HUES64 (cell line): ENCODE measurements at regions not wholly inside any gene's neighbourhood (a gene's known extent, or its start where the extent isn't known, plus 50 kb on each side); places are given as distances from the start of the nearest gene placed in this dataset.
"Not testable (repeated sequence)": the region's sequence is repeated elsewhere in the genome, so short reads cannot be mapped to it uniquely, and the experiment has no call there.

Experiments
- H3K27ac ChIP-seq: 2 replicates; pipeline ENCODE4 v1.7.0; 2013; ENCODE audit warnings: low read depth, low read length, inconsistent platforms
- H3K27me3 ChIP-seq: 2 replicates; pipeline ENCODE4 v1.6.1; 2013; ENCODE audit warnings: mild to moderate bottlenecking, low read length; ENCODE audit not compliant: insufficient read depth
- H3K36me3 ChIP-seq: 2 replicates; pipeline ENCODE4 v1.6.1; 2013; ENCODE audit warnings: mild to moderate bottlenecking, low read length; ENCODE audit not compliant: insufficient read depth
- H3K4me1 ChIP-seq: 2 replicates; pipeline ENCODE4 v1.6.1; 2013; ENCODE audit warnings: mild to moderate bottlenecking, low read length, moderate library complexity; ENCODE audit not compliant: insufficient read depth
- H3K4me3 ChIP-seq: 2 replicates; pipeline ENCODE4 v1.5.1; 2013; ENCODE audit warnings: mild to moderate bottlenecking, low read length, moderate library complexity
- H3K9ac ChIP-seq: 2 replicates; pipeline ENCODE4 v1.6.1; 2013; ENCODE audit warnings: mild to moderate bottlenecking, low read depth, low read length
- H3K9me3 ChIP-seq: 2 replicates; pipeline ENCODE4 v1.6.1; 2013; ENCODE audit warnings: low read depth, low read length; ENCODE audit not compliant: insufficient read depth
- WGBS: fragments of 150-250, 120-280 bp; methylation state at CpG from one replicate; pipeline ENCODE4 v1.1.7; 2013; ENCODE audit warnings: missing lambda C conversion rate; 5-methylcytosine and 5-hydroxymethylcytosine counted together

- not testable (repeated sequence) for H3K4me3 ChIP-seq, H3K9ac ChIP-seq, H3K9me3 ChIP-seq, H3K27me3 ChIP-seq, H3K36me3 ChIP-seq, H3K27ac ChIP-seq, H3K4me1 ChIP-seq
- WGBS: 86% methylated on average over 1 of the region's 2 CpGs
These were observed 2296.5 kb upstream of the PCDH20 start for GRCh38 chr13:63712159-63712558.

- Histone ChIP-seq H3K27me3 (no peaks in the 10 kb centered on the region), H3K36me3 (no peaks in the 10 kb centered on the region), H3K4me1 (no peaks in the 10 kb centered on the region), H3K4me3 (no peak overlapping the region), H3K27ac (no peak overlapping the region), H3K9ac (no peak overlapping the region), H3K9me3 (no peaks in the 10 kb centered on the region)
- WGBS: 90% methylated on average over 2 of the region's 2 CpGs
These were observed 2291.1 kb upstream of the PCDH20 start for GRCh38 chr13:63706751-63707150.

DNA sequence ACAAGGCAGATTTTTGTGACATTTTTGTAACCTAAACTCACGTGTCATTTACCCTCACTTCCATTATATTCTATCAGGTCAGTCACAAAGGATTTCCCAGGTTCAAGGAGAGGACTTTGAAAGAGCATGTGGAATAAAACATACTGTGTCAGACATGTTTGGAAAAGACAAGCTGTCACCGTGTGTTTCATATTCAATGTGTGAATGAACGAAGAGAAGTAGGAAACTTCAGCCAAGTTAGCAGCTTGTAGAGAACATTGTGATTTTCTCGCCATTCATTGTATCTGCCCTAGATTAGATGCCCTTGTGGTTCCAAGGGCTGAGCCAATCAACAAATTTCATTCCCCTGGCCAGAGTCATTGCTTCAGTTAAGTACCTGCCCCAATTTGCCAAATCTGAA is 2288.9 kb upstream of the PCDH20 start:
- no peak overlapping the region for H3K4me3 ChIP-seq
- no peaks in the 10 kb centered on the region for H3K36me3 ChIP-seq
- 92% methylated on average over 4 of the region's 4 CpGs for WGBS

GRCh38 chr13:63700350-63700749 is 2284.7 kb upstream of the PCDH20 start:
- H3K27ac ChIP-seq: no peak overlapping the region
- no peaks in the 10 kb centered on the region for H3K9me3 ChIP-seq
- no peaks in the 10 kb centered on the region for H3K4me1 ChIP-seq
- no peaks in the 10 kb centered on the region for H3K36me3 ChIP-seq
- H3K9ac ChIP-seq: no peak overlapping the region
- H3K27me3 ChIP-seq: no peaks in the 10 kb centered on the region
- WGBS: 86% methylated on average over 3 of the region's 3 CpGs
- no peak overlapping the region for H3K4me3 ChIP-seq

More for the DNA sequence above, 2288.9 kb upstream of the PCDH20 start:
- no peaks in the 10 kb centered on the region for H3K27me3 ChIP-seq
- H3K9me3 ChIP-seq: no peaks in the 10 kb centered on the region
- no peak overlapping the region for H3K9ac ChIP-seq
- H3K4me1 ChIP-seq: no peaks in the 10 kb centered on the region
- no peak overlapping the region for H3K27ac ChIP-seq

DNA sequence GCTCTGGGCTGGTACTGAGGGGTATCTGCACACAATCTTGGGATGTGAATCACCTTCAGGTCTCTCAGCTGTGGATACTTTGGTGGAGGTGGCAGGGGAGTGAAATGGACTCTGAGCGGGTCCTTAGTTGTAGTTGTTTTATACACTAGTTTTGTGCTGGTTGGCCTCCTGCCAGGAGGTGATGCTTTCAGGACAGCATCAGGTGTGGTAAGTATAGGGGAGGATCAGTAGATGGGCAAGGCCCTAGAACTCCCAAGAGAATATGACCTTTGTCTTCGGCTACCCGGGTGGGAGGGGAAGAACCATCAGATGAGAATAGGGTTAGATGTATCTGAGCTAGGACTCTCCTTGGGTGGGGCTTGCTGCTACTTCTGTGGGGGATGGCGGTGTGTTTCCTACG is 2284.3 kb upstream of the PCDH20 start:
- Histone ChIP-seq H3K27ac (no peak overlapping the region), H3K4me3 (no peak overlapping the region), H3K4me1 (no peaks in the 10 kb centered on the region), H3K9me3 (no peaks in the 10 kb centered on the region), H3K27me3 (no peaks in the 10 kb centered on the region), H3K9ac (no peak overlapping the region), H3K36me3 (no peaks in the 10 kb centered on the region)
- WGBS: 94% methylated on average over 5 of the region's 5 CpGs

- Histone ChIP-seq H3K9me3 (peaks cover 10% of the 10 kb centered on the region; the same call in 1 of the 2 replicates), H3K4me3 (no peak overlapping the region), H3K9ac (no peak overlapping the region), H3K36me3 (no peaks in the 10 kb centered on the region), H3K27ac (no peak overlapping the region), H3K27me3 (no peaks in the 10 kb centered on the region), H3K4me1 (no peaks in the 10 kb centered on the region)
These were observed 2280.4 kb upstream of the PCDH20 start for GRCh38 chr13:63696055-63696454.

- whole genome bisulfite sequencing: 94% methylated on average over 15 of the region's 15 CpGs
These were observed 2278.0 kb upstream of the PCDH20 start for GRCh38 chr13:63693696-63694095.

DNA sequence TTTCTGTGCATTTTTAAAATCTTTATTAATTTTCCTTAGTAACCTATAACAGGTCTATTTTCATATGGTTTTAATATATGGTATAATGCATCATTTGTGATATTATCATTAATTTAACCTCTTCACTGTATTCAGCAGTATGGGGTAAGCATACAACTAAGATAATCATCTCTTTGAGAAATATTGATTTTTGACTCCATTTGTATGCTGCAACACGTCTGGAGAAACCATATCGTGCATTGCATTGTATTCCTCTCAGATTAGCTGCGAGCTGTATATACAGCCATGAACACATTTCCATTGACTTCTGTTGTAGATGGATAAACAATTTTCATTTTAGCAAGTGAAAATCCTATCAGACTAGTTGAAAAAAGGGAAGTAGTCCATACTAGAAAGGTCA is 2275.8 kb upstream of the PCDH20 start:
- H3K4me3 ChIP-seq: no peak overlapping the region
- WGBS: 98% methylated on average over 3 of the region's 3 CpGs
- H3K9ac ChIP-seq: no peak overlapping the region
- H3K36me3 ChIP-seq: no peaks in the 10 kb centered on the region
- no peaks in the 10 kb centered on the region for H3K4me1 ChIP-seq
- H3K27me3 ChIP-seq: no peaks in the 10 kb centered on the region
- H3K27ac ChIP-seq: no peak overlapping the region
- H3K9me3 ChIP-seq: peaks cover 10% of the 10 kb centered on the region; the same call in 1 of the 2 replicates

More at GRCh38 chr13:63693696-63694095, 2278.0 kb upstream of the PCDH20 start:
- H3K4me3 ChIP-seq: no peak overlapping the region
- H3K27me3 ChIP-seq: no peaks in the 10 kb centered on the region
- H3K36me3 ChIP-seq: no peaks in the 10 kb centered on the region
- H3K4me1 ChIP-seq: no peaks in the 10 kb centered on the region
- no peak overlapping the region for H3K27ac ChIP-seq
- no peak overlapping the region for H3K9ac ChIP-seq
- peaks cover 10% of the 10 kb centered on the region; the same call in 1 of the 2 replicates for H3K9me3 ChIP-seq

GRCh38 chr13:63690672-63691071 is 2275.0 kb upstream of the PCDH20 start:
- peaks cover 10% of the 10 kb centered on the region; the same call in 1 of the 2 replicates for H3K9me3 ChIP-seq
- WGBS: 95% methylated on average over 5 of the region's 5 CpGs
- H3K27me3 ChIP-seq: no peaks in the 10 kb centered on the region
- H3K4me1 ChIP-seq: no peaks in the 10 kb centered on the region
- H3K36me3 ChIP-seq: no peaks in the 10 kb centered on the region
- H3K4me3 ChIP-seq: no peak overlapping the region
- no peak overlapping the region for H3K9ac ChIP-seq
- no peak overlapping the region for H3K27ac ChIP-seq

GRCh38 chr13:63684822-63685221 is 2269.2 kb upstream of the PCDH20 start:
- no peaks in the 10 kb centered on the region for H3K27me3 ChIP-seq
- no peak overlapping the region for H3K27ac ChIP-seq
- H3K36me3 ChIP-seq: no peaks in the 10 kb centered on the region
- H3K4me1 ChIP-seq: peaks cover 27% of the 10 kb centered on the region
- H3K4me3 ChIP-seq: no peak overlapping the region
- 0 out of 2 replicates have a peak, but pooled peaks cover 4% of the 10 kb centered on the region for H3K9me3 ChIP-seq
- no peak overlapping the region for H3K9ac ChIP-seq

- peak overlapping the region; percentile 22; the same call in 1 of the 2 replicates for H3K4me3 ChIP-seq
- H3K9ac ChIP-seq: no peak overlapping the region
- no peaks in the 10 kb centered on the region for H3K27me3 ChIP-seq
- no peaks in the 10 kb centered on the region for H3K36me3 ChIP-seq
- H3K9me3 ChIP-seq: 0 out of 2 replicates have a peak, but pooled peaks cover 4% of the 10 kb centered on the region
- H3K27ac ChIP-seq: peak overlapping the region; percentile 22; the same call in 1 of the 2 replicates
- WGBS: 11% methylated on average over 1 of the region's 1 CpG
- H3K4me1 ChIP-seq: peaks cover 32% of the 10 kb centered on the region
These were observed 2265.1 kb upstream of the PCDH20 start for GRCh38 chr13:63680704-63681103.

- Histone ChIP-seq H3K27me3 (no peaks in the 10 kb centered on the region), H3K9ac (no peak overlapping the region), H3K9me3 (no peaks in the 10 kb centered on the region), H3K4me3 (no peak overlapping the region), H3K27ac (no peak overlapping the region), H3K36me3 (no peaks in the 10 kb centered on the region), H3K4me1 (peaks cover 7% of the 10 kb centered on the region; the same call in 1 of the 2 replicates)
These were observed 2255.6 kb upstream of the PCDH20 start for GRCh38 chr13:63671296-63671695.
